Tibial nerve (tissue), 4 donors: ENCODE measurements at regions not wholly inside any gene's neighbourhood (a gene's known extent, or its start where the extent isn't known, plus 50 kb on each side); places are given as distances from the start of the nearest gene placed in this dataset.
"Not testable (repeated sequence)": the region's sequence is repeated elsewhere in the genome, so short reads cannot be mapped to it uniquely, and the experiment has no call there.

Experiments used
- CTCF ChIP-seq, 5 experiments: fragments of 200-600 bp in 3 of 5; fragments of 450-650 bp in 2 of 5; sonication (generic) in 3 of 5; IDR thresholded peaks; one replicate each; pipeline ENCODE4 v1.5.1; 2016 to 2019; ENCODE audit warnings: antibody characterized with exemption in 5 of 5, mild to moderate bottlenecking in 3 of 5, moderate library complexity in 2 of 5
- EP300 ChIP-seq, 2 donors: sonication (generic); formaldehyde crosslinking; IDR thresholded peaks; one replicate each; pipeline ENCODE4 v1.6.1; 2017; ENCODE audit warnings: antibody characterized with exemption in 2 of 2, mild to moderate bottlenecking in 1 of 2

- TF ChIP-seq CTCF, EP300 (IDR thresholded peaks at IDR 0.05): not testable (repeated sequence)
These were observed 184.9 kb downstream of the SPATA31A6 start for GRCh38 chr9:42368279-42368881.
